A549 (cell line): ENCODE measurements at regions not wholly inside any gene's neighbourhood (a gene's known extent, or its start where the extent isn't known, plus 50 kb on each side); places are given as distances from the start of the nearest gene placed in this dataset.

Experiments
- ATAC-seq, 2 experiments: fragments of 200-7000 bp in 1 of 2; fragments of >200 bp in 1 of 2; cut with Nextera tagmentation in 1 of 2; cut with Tn5 transposase in 1 of 2; 3 replicates each; pipeline versions ENCODE4 v1.8.0 to v1.9.1; 2018 to 2020; ENCODE audit warnings: mild to moderate bottlenecking in 1 of 2, moderate library complexity in 1 of 2
- CTCF ChIA-PET: fragments of 300-600 bp; sonication (Branson Sonifier 250); formaldehyde crosslinking; extraction: SDS; loops from one replicate; lab custom pipeline; 2021; ENCODE audit warnings: antibody characterized with exemption, inconsistent platforms; lab: Yijun Ruan, JAX
- POLR2A ChIA-PET: fragments of 350-600 bp; formaldehyde crosslinking; extraction: SDS; loops from one replicate; lab custom pipeline; 2021; ENCODE audit warnings: antibody characterized with exemption, inconsistent platforms; lab: Yijun Ruan, JAX
- DNase-seq, 2 experiments: peaks; one replicate each; pipeline versions ENCODE4 v3.0.0 to v3.0.0-alpha.2; 2011 to 2016; ENCODE audit warnings: low read depth in 1 of 2, low spot score in 1 of 2
- FAIRE-seq: peaks from 2 replicates; lab custom pipeline; 2011; peaks lifted over from hg19 to GRCh38; lab: Jason Lieb, UNC
- H3K27ac ChIP-seq, 2 experiments: fragments of >200 bp; sonication (Bioruptor Twin); formaldehyde crosslinking; 3 replicates each; pipeline ENCODE4 v1.5.1; 2016 to 2017
- H3K4me1 ChIP-seq: fragments of >200 bp; sonication (Bioruptor Twin); formaldehyde crosslinking; 3 replicates; pipeline ENCODE4 v1.6.1; 2016
- H3K4me2 ChIP-seq: fragments of >200 bp; sonication (Bioruptor Twin); formaldehyde crosslinking; 3 replicates; pipeline ENCODE4 v1.6.1; 2016
- H3K4me3 ChIP-seq: fragments of >200 bp; sonication (Bioruptor Twin); formaldehyde crosslinking; 3 replicates; pipeline ENCODE4 v1.5.1; 2016
- H3K9me3 ChIP-seq: fragments of >200 bp; sonication (Bioruptor Twin); formaldehyde crosslinking; 3 replicates; pipeline ENCODE4 v1.6.1; 2016
- ATOH8 ChIP-seq: fragments of 250-450 bp; sonication (Bioruptor Pico); IDR thresholded peaks from 2 replicates; pipeline ENCODE4 v1.5.0; 2020; ENCODE audit warnings: low read depth, mild to moderate bottlenecking, moderate library complexity
- CHD4 ChIP-seq: fragments of 200-600 bp; sonication (generic); IDR thresholded peaks from 2 replicates; pipeline ENCODE4 v1.6.1; 2016; ENCODE audit warnings: antibody characterized with exemption, mild to moderate bottlenecking, borderline replicate concordance
- E2F6 ChIP-seq: IDR thresholded peaks from 2 replicates; pipeline ENCODE4 v1.6.1; 2012; ENCODE audit warnings: low read depth, borderline replicate concordance
- EHMT2 ChIP-seq: fragments of 200-600 bp; sonication (generic); IDR thresholded peaks from 2 replicates; pipeline ENCODE4 v1.6.1; 2016; ENCODE audit warnings: antibody characterized with exemption, low read depth, mild to moderate bottlenecking, moderate library complexity
- EP300 ChIP-seq, 2 experiments: fragments of >200 bp; sonication (Bioruptor Twin); formaldehyde crosslinking; IDR thresholded peaks; 2 replicates in 1 of 2; 3 replicates in 1 of 2; pipeline ENCODE4 v1.6.1; 2016 to 2017
- FOSL2 ChIP-seq, 2 experiments: fragments of 450-650 bp in 1 of 2; fragments of >200 bp in 1 of 2; sonication (Bioruptor Twin) in 1 of 2; formaldehyde crosslinking; IDR thresholded peaks; 2 replicates each; pipeline versions ENCODE4 v1.5.0 to v1.6.1; 2016 to 2020; ENCODE audit warnings: mild to moderate bottlenecking in 1 of 2, moderate library complexity in 1 of 2
- FOXS1 ChIP-seq: fragments of 250-450 bp; sonication (Bioruptor Pico); IDR thresholded peaks from 2 replicates; pipeline ENCODE4 v1.5.0; 2020; ENCODE audit warnings: mild to moderate bottlenecking, moderate library complexity
- GATA3 ChIP-seq: IDR thresholded peaks from 2 replicates; pipeline ENCODE4 v1.6.1; 2012; ENCODE audit warnings: borderline replicate concordance
- HOXA7 ChIP-seq: fragments of 250-450 bp; sonication (Bioruptor Pico); IDR thresholded peaks from 2 replicates; pipeline ENCODE4 v1.5.0; 2020; ENCODE audit warnings: mild to moderate bottlenecking, moderate library complexity
- HOXB13 ChIP-seq: fragments of 250-450 bp; sonication (Bioruptor Pico); IDR thresholded peaks from 2 replicates; pipeline ENCODE4 v1.5.0; 2020; ENCODE audit warnings: low read depth, mild to moderate bottlenecking, moderate library complexity
- KDM5A ChIP-seq: fragments of 200-600 bp; sonication (generic); IDR thresholded peaks from 2 replicates; pipeline ENCODE4 v1.6.1; 2016; ENCODE audit warnings: antibody characterized with exemption, mild to moderate bottlenecking
- NR3C1 ChIP-seq: fragments of >200 bp; sonication (Bioruptor Twin); formaldehyde crosslinking; IDR thresholded peaks from 3 replicates; pipeline ENCODE4 v1.6.1; 2017
- PBX3 ChIP-seq: IDR thresholded peaks from 2 replicates; pipeline ENCODE4 v1.6.1; 2012
- POLR2AphosphoS2 ChIP-seq: conservative IDR thresholded peaks from 2 replicates; pipeline ENCODE4 v1.6.1; 2012; ENCODE audit warnings: low read length, improper control_type of control experiment, inconsistent platforms
- RARB ChIP-seq: fragments of 250-450 bp; sonication (Bioruptor Pico); IDR thresholded peaks from 2 replicates; pipeline ENCODE4 v1.8.0; 2021; ENCODE audit warnings: mild to moderate bottlenecking, moderate library complexity
- REST ChIP-seq: fragments of 200-600 bp; sonication (generic); IDR thresholded peaks from 2 replicates; pipeline ENCODE4 v1.6.1; 2016; ENCODE audit warnings: antibody characterized with exemption, mild to moderate bottlenecking, moderate library complexity
- RNF2 ChIP-seq: fragments of 200-600 bp; sonication (generic); IDR thresholded peaks from 2 replicates; pipeline ENCODE4 v1.6.1; 2016; ENCODE audit warnings: low read depth, mild to moderate bottlenecking, antibody characterized with exemption, moderate library complexity, borderline replicate concordance
- ZFP36 ChIP-seq: fragments of 450-650 bp; IDR thresholded peaks from 2 replicates; pipeline ENCODE4 v1.6.1; 2014; ENCODE audit warnings: borderline replicate concordance; ENCODE audit not compliant: partially characterized antibody
- ZSCAN20 ChIP-seq: fragments of 250-450 bp; sonication (Bioruptor Pico); IDR thresholded peaks from 2 replicates; pipeline ENCODE4 v1.8.0; 2022; ENCODE audit warnings: mild to moderate bottlenecking, moderate library complexity
- WGBS: methylation state at CpG from one replicate; pipeline ENCODE4 v1.1.6; 2017; ENCODE audit errors: missing lambda C conversion rate; 5-methylcytosine and 5-hydroxymethylcytosine counted together

- no peak for ATAC-seq
- FAIRE-seq, result no peak
- no peaks in the 10 kb centered on the region for H3K9me3 ChIP-seq
Observed at GRCh38 chrY:17381431-17382070, 498.5 kb downstream of the CDY2B start.

GRCh38 chrY:17378326-17378725 is 501.7 kb downstream of the CDY2B start:
- no peak for FAIRE-seq
- Histone ChIP-seq H3K4me2 (no peak overlapping the region), H3K4me3 (no peak overlapping the region), H3K9me3 (no peaks in the 10 kb centered on the region), H3K4me1 (no peaks in the 10 kb centered on the region), H3K27ac (no peak overlapping the region)
- DNase-seq, result no peak
- ChIA-PET POLR2A (no interaction called here), CTCF (no interaction called here)
- no peak for TF ChIP-seq POLR2AphosphoS2
- no peak for TF ChIP-seq PBX3
- no peak for TF ChIP-seq KDM5A
- TF ChIP-seq GATA3, result no peak
- no peak for TF ChIP-seq E2F6
- no peak for TF ChIP-seq ZSCAN20 (CRISPR knock-in tag)
- no peak for TF ChIP-seq NR3C1
- no peak for TF ChIP-seq REST
- TF ChIP-seq FOXS1, result no peak
- TF ChIP-seq CHD4, result no peak
- no peak for TF ChIP-seq HOXA7 (CRISPR knock-in tag)
- no peak for TF ChIP-seq RNF2
- TF ChIP-seq EHMT2, result no peak
- no peak for TF ChIP-seq HOXB13 (CRISPR knock-in tag)
- TF ChIP-seq ATOH8, result no peak
- no peak for TF ChIP-seq RARB
- no peak for TF ChIP-seq EP300 (IDR thresholded peaks at IDR 0.05)
- no peak for TF ChIP-seq FOSL2 (IDR thresholded peaks at IDR 0.05)
- no peak for TF ChIP-seq FOSL2 (CRISPR knock-in tag; IDR thresholded peaks at IDR 0.05)
- ATAC-seq, result no peak
- whole genome bisulfite sequencing, result 0% methylated on average over 1 of the region's 1 CpG

More at GRCh38 chrY:17381431-17382070, 498.5 kb downstream of the CDY2B start:
- Histone ChIP-seq H3K4me2 (no peak overlapping the region), H3K27ac (no peak overlapping the region), H3K4me1 (no peaks in the 10 kb centered on the region), H3K4me3 (no peak overlapping the region)
- WGBS, result 25% methylated on average over 2 of the region's 2 CpGs
- ChIA-PET POLR2A (no interaction called here), CTCF (no interaction called here)
- DNase-seq, result no peak
- TF ChIP-seq ZFP36, result no peak
- TF ChIP-seq E2F6, result no peak
- TF ChIP-seq EP300 (IDR thresholded peaks at IDR 0.05), result no peak
- TF ChIP-seq NR3C1, result no peak
